Right lobe of liver (tissue), 6 donors: ENCODE measurements at regions not wholly inside any gene's neighbourhood (a gene's known extent, or its start where the extent isn't known, plus 50 kb on each side); places are given as distances from the start of the nearest gene placed in this dataset.

ENCODE experiments used
- ATAC-seq, 4 donors: fragments of 200-7000 bp; cut with Tn5 transposase; one replicate each; pipeline ENCODE4 v1.9.1; 2020; ENCODE audit warnings: mild to moderate bottlenecking in 4 of 4, moderate library complexity in 4 of 4
- DNase-seq, 3 donors: peaks; one replicate each; pipeline ENCODE4 v3.0.0-alpha.2; 2020
- H3K27ac ChIP-seq, 3 donors: fragments of 200-600 bp; one replicate each; pipeline ENCODE4 v1.8.0; 2022
- H3K27me3 ChIP-seq, 2 donors: fragments of 200-600 bp; one replicate each; pipeline ENCODE4 v1.8.0; 2022
- H3K36me3 ChIP-seq, 4 donors: fragments of 200-600 bp; sonication (generic) in 1 of 4; one replicate each; pipeline versions ENCODE4 v1.5.1 to v1.8.0; 2017 to 2022; ENCODE audit warnings: control low read depth in 1 of 4
- H3K4me1 ChIP-seq, 4 donors: fragments of 200-600 bp; sonication (generic) in 1 of 4; one replicate each; pipeline versions ENCODE4 v1.5.1 to v1.8.0; 2017 to 2022; ENCODE audit warnings: control low read depth in 1 of 4
- H3K4me3 ChIP-seq, 3 donors: fragments of 200-600 bp; one replicate each; pipeline ENCODE4 v1.8.0; 2022
- H3K9me3 ChIP-seq, 4 donors: fragments of 200-600 bp; sonication (generic) in 1 of 4; one replicate each; pipeline versions ENCODE4 v1.5.1 to v1.8.0; 2017 to 2022; ENCODE audit warnings: control low read depth in 1 of 4
- CTCF ChIP-seq, 4 donors: fragments of 200-600 bp in 3 of 4; fragments of 450-650 bp in 1 of 4; IDR thresholded peaks; one replicate each; pipeline versions ENCODE4 v1.5.1 to v1.8.0; 2016 to 2022; ENCODE audit warnings: antibody characterized with exemption in 4 of 4, mild to moderate bottlenecking in 2 of 4
- POLR2A ChIP-seq: fragments of 450-650 bp; IDR thresholded peaks from one replicate; pipeline ENCODE4 v1.6.1; 2017; ENCODE audit warnings: antibody characterized with exemption, mild to moderate bottlenecking
- WGBS: methylation state at CpG from one replicate; pipeline ENCODE4 v1.1.6; 2018; ENCODE audit warnings: low coverage, low lambda C conversion rate; ENCODE audit not compliant: insufficient coverage; ENCODE audit errors: missing lambda C conversion rate; 5-methylcytosine and 5-hydroxymethylcytosine counted together
- intact Hi-C, 2 donors: fragments of 100-400 bp; cut with DNase I; formaldehyde crosslinking; loops; one replicate each; pipeline versions ENCODE4 v1.11.2 to v1.14.1; 2022
- donor health status: DM: no; HTN: yes; CAD: no.
- donor health status: DM: no; HTN: no; CAD: no.
- donor health status: DM: no; HTN: no; CAD: no.
- donor health status: DM: no; HTN: yes; CAD: no.
- donor health status: DM: no; HTN: yes; CAD: no.

GRCh38 chr4:41437111-41437536 is 100.8 kb upstream of the LIMCH1 start:
- Histone ChIP-seq H3K4me1 (peaks cover 0 to 24% (median 7%) of the 10 kb centered on the region in 4 donors), H3K4me3 (no peak overlapping the region), H3K36me3 (no peaks in the 10 kb centered on the region), H3K27me3 (no peaks in the 10 kb centered on the region), H3K27ac (peak overlapping the region in 2 of 3 donors; percentile 9 to 47), H3K9me3 (no peaks in the 10 kb centered on the region)
- intact Hi-C loops = no loop called here
- TF ChIP-seq POLR2A (no peak), CTCF (IDR thresholded peaks at IDR 0.05) (no peak)
- ATAC-seq (peak; percentile 21 to 53 (median 30)), DNase-seq (no peak)
- WGBS = 51% methylated on average over 2 of the region's 2 CpGs

- no peak for ATAC-seq
- no peaks in the 10 kb centered on the region for H3K36me3 ChIP-seq
- H3K27me3 ChIP-seq = no peaks in the 10 kb centered on the region
- H3K9me3 ChIP-seq = no peaks in the 10 kb centered on the region
- H3K4me1 ChIP-seq = peaks cover 0 to 32% (median 13%) of the 10 kb centered on the region in 4 donors
- DNase-seq = no peak
- 100% methylated on average over 1 of the region's 1 CpG for WGBS
- H3K4me3 ChIP-seq = no peak overlapping the region
- TF ChIP-seq POLR2A (no peak), CTCF (IDR thresholded peaks at IDR 0.05) (no peak)
- intact Hi-C loops = no loop called here
- H3K27ac ChIP-seq = no peak overlapping the region
Measured at GRCh38 chr4:41438931-41439297, 99.0 kb upstream of the LIMCH1 start.

- no peaks in the 10 kb centered on the region for H3K36me3 ChIP-seq
- no peak for DNase-seq
- no peaks in the 10 kb centered on the region for H3K9me3 ChIP-seq
- H3K27me3 ChIP-seq = no peaks in the 10 kb centered on the region
- TF ChIP-seq CTCF (IDR thresholded peaks at IDR 0.05) (no peak), POLR2A (no peak)
- intact Hi-C loops = no loop called here
- H3K4me3 ChIP-seq = no peak overlapping the region
- peak overlapping the region in 1 of 3 donors; percentile 91 for H3K27ac ChIP-seq
- peak in 2 of 4 donors; percentile 20 to 40 for ATAC-seq
- peaks cover 0 to 31% (median 11%) of the 10 kb centered on the region in 4 donors for H3K4me1 ChIP-seq
Measured at GRCh38 chr4:41442810-41443209, 95.1 kb upstream of the LIMCH1 start.

GRCh38 chr4:41443340-41444079 is 94.4 kb upstream of the LIMCH1 start:
- intact Hi-C loops = no loop called here
- peak in 1 of 4 donors; percentile 26 for ATAC-seq

More at GRCh38 chr4:41443340-41444079, 94.4 kb upstream of the LIMCH1 start:
- Histone ChIP-seq H3K27ac (peak overlapping the region in 2 of 3 donors; percentile 18 to 91), H3K4me1 (peaks cover 0 to 31% (median 11%) of the 10 kb centered on the region in 4 donors), H3K4me3 (no peak overlapping the region), H3K27me3 (no peaks in the 10 kb centered on the region), H3K36me3 (no peaks in the 10 kb centered on the region), H3K9me3 (no peaks in the 10 kb centered on the region)
- TF ChIP-seq POLR2A (no peak), CTCF (IDR thresholded peaks at IDR 0.05) (no peak)
- no peak for DNase-seq
- 56% methylated on average over 5 of the region's 5 CpGs for WGBS
